GM04503 (cell line): ENCODE measurements at regions not wholly inside any gene's neighbourhood (a gene's known extent, or its start where the extent isn't known, plus 50 kb on each side); places are given as distances from the start of the nearest gene placed in this dataset.

Source experiments
- DNase-seq: peaks from one replicate; pipeline ENCODE4 v3.0.0-alpha.2; 2012; ENCODE audit warnings: low read depth

GRCh38 chr13:53856573-53857195 is 828.1 kb downstream of the OLFM4 start:
- no peak for DNase-seq

- no peak for DNase-seq
Observed at GRCh38 chr13:53863520-53863919, 834.9 kb downstream of the OLFM4 start.

GRCh38 chr13:53873558-53873957 is 844.9 kb downstream of the OLFM4 start:
- DNase-seq: no peak

- no peak for DNase-seq
Observed at GRCh38 chr13:53878861-53879260, 850.2 kb downstream of the OLFM4 start.

- DNase-seq: no peak
Observed at GRCh38 chr13:53885997-53886396, 857.4 kb downstream of the OLFM4 start.

- DNase-seq: no peak
Observed at GRCh38 chr13:53890696-53891095, 862.1 kb downstream of the OLFM4 start.

GRCh38 chr13:53901593-53901992 is 873.0 kb downstream of the OLFM4 start:
- DNase-seq: no peak

GRCh38 chr13:53907891-53908290 is 879.3 kb downstream of the OLFM4 start:
- DNase-seq: no peak

- no peak for DNase-seq
Observed at GRCh38 chr13:53920916-53921315, 892.3 kb downstream of the OLFM4 start.

- DNase-seq: no peak
Observed at GRCh38 chr13:53921473-53921872, 892.9 kb downstream of the OLFM4 start.

GRCh38 chr13:53941588-53942190 is 913.1 kb downstream of the OLFM4 start:
- DNase-seq: no peak

- DNase-seq: no peak
Observed at GRCh38 chr13:53946500-53946899, 917.9 kb downstream of the OLFM4 start.

GRCh38 chr13:53953183-53953582 is 924.6 kb downstream of the OLFM4 start:
- no peak for DNase-seq
